GM12873 (cell line): ENCODE measurements at regions not wholly inside any gene's neighbourhood (a gene's known extent, or its start where the extent isn't known, plus 50 kb on each side); places are given as distances from the start of the nearest gene placed in this dataset.

ENCODE experiments used
- CTCF ChIP-seq: IDR thresholded peaks from 2 replicates; pipeline ENCODE4 v1.5.1; 2012; ENCODE audit warnings: low read depth, mild to moderate bottlenecking, moderate library complexity, low read length, control low read depth; ENCODE audit not compliant: insufficient read depth; ENCODE audit errors: missing control alignments

- no peak for TF ChIP-seq CTCF
Observed at GRCh38 chr3:1007866-1008265, 85.0 kb upstream of the CNTN6 start.

- TF ChIP-seq CTCF = no peak
Observed at GRCh38 chr3:1010228-1010627, 82.6 kb upstream of the CNTN6 start.

- no peak for TF ChIP-seq CTCF
Observed at GRCh38 chr3:1015826-1016225, 77.0 kb upstream of the CNTN6 start.

- no peak for TF ChIP-seq CTCF
Observed at GRCh38 chr3:1017870-1018269, 75.0 kb upstream of the CNTN6 start.

GRCh38 chr3:1019157-1019556, 73.7 kb upstream of the CNTN6 start:
- no peak for TF ChIP-seq CTCF

GRCh38 chr3:1026395-1026794, 66.4 kb upstream of the CNTN6 start:
- no peak for TF ChIP-seq CTCF

GRCh38 chr3:1036207-1036826, 56.5 kb upstream of the CNTN6 start:
- no peak for TF ChIP-seq CTCF

GRCh38 chr3:1037631-1038030, 55.2 kb upstream of the CNTN6 start:
- TF ChIP-seq CTCF = no peak
